Spleen (tissue), 11 donors: ENCODE measurements at regions not wholly inside any gene's neighbourhood (a gene's known extent, or its start where the extent isn't known, plus 50 kb on each side); places are given as distances from the start of the nearest gene placed in this dataset.

ENCODE experiments used
- DNase-seq: peaks from one replicate; pipeline ENCODE4 v3.0.0-alpha.2; 2020
- H3K27ac ChIP-seq, 8 donors: fragments of 200-600 bp; sonication (generic) in 7 of 8; 1 replicate in 4 of 8; 2 replicates in 4 of 8; pipeline versions ENCODE4 v1.5.0 to v1.8.0; 2016 to 2021; ENCODE audit warnings: inconsistent platforms in 4 of 8, mild to moderate bottlenecking in 4 of 8, moderate library complexity in 1 of 8
- H3K27me3 ChIP-seq, 7 donors: fragments of 200-600 bp; sonication (generic) in 6 of 7; replicated peaks in 1 of 7; 1 replicate in 4 of 7; 2 replicates in 3 of 7; pipeline versions ENCODE4 v1.5.0 to v1.8.0; 2016 to 2021; ENCODE audit warnings: inconsistent platforms in 3 of 7, mild to moderate bottlenecking in 1 of 7
- H3K36me3 ChIP-seq, 6 donors: fragments of 200-600 bp; sonication (generic) in 5 of 6; 1 replicate in 4 of 6; 2 replicates in 2 of 6; pipeline versions ENCODE4 v1.5.0 to v1.8.0; 2016 to 2021; ENCODE audit warnings: inconsistent platforms in 2 of 6
- H3K4me1 ChIP-seq, 6 donors: fragments of 200-600 bp; sonication (generic) in 5 of 6; 1 replicate in 3 of 6; 2 replicates in 3 of 6; pipeline versions ENCODE4 v1.5.0 to v1.8.0; 2016 to 2021; ENCODE audit warnings: inconsistent platforms in 3 of 6
- H3K4me3 ChIP-seq, 8 donors: fragments of 200-600 bp; sonication (generic) in 7 of 8; 1 replicate in 4 of 8; 2 replicates in 4 of 8; pipeline versions ENCODE4 v1.5.0 to v1.8.0; 2016 to 2021; ENCODE audit warnings: inconsistent platforms in 4 of 8, mild to moderate bottlenecking in 4 of 8, moderate library complexity in 2 of 8
- H3K9me3 ChIP-seq, 8 donors: fragments of 200-600 bp; sonication (generic) in 7 of 8; 1 replicate in 4 of 8; 2 replicates in 4 of 8; pipeline versions ENCODE4 v1.5.0 to v1.8.0; 2016 to 2021; ENCODE audit warnings: inconsistent platforms in 4 of 8
- POLR2A ChIP-seq, 3 donors: fragments of 450-650 bp; IDR thresholded peaks; one replicate each; pipeline ENCODE4 v1.5.1; 2017; ENCODE audit warnings: antibody characterized with exemption in 3 of 3, mild to moderate bottlenecking in 1 of 3
- POLR2AphosphoS5 ChIP-seq, 3 donors: sonication (generic); formaldehyde crosslinking; IDR thresholded peaks; one replicate each; pipeline ENCODE4 v1.5.1; 2017; ENCODE audit warnings: antibody characterized with exemption in 3 of 3
- WGBS, 5 donors: extraction: QIAGEN DNeasy Blood & Tissue Kit in 3 of 5; methylation state at CpG; one replicate each; pipeline versions ENCODE4 v1.1.5 to v1.1.7; 2013 to 2018; 5-methylcytosine and 5-hydroxymethylcytosine counted together
- intact Hi-C: fragments of 100-400 bp; cut with DNase I; formaldehyde crosslinking; loops from one replicate; pipeline ENCODE4 v1.15.0; 2023; ENCODE audit warnings: low total_unique reads
- TF ChIP-seq, protein P1 (sequence below), 11 experiments: fragments of 200-600 bp in 7 of 11; fragments of 450-650 bp in 4 of 11; sonication (generic) in 4 of 11; IDR thresholded peaks in 8 of 11; conservative IDR thresholded peaks in 3 of 11; 1 replicate in 7 of 11; 2 replicates in 4 of 11; pipeline versions ENCODE4 v1.4.0 to v1.8.0; 2016 to 2021; ENCODE audit warnings: antibody characterized with exemption in 11 of 11, inconsistent platforms in 4 of 11, mild to moderate bottlenecking in 1 of 11
- donor health status: healthy with polysubstance abuse.
- donor health status: DM: no; HTN: no; CAD: no; lungs with moderate emphysema.
- donor health status: DM: no; HTN: no; CAD: no.
- donor health status: Bipolar disorder and iron deficiency.
- donor health status: healthy.
- donor health status: DM: no; HTN: no; CAD: no.
- donor health status: DM: yes; HTN: yes; CAD: no.

DNA sequence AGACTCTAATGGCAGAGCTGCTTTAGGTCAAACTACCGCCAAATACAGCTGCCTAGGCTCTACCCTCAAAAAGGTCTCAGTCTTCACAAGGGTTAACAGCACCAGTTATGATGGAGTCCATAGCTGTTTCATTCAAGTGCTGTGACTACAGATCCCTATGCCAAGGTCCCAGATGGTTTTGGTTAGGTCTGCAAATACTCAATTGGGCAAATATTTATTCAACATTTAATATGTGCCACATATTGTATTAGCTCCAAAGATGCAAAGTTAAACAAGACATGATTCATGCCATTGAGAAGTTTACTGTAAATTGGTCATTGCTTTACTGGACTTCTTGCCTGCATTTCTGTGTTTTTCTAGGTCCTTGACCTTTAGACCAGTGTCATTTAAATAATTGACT is 55.8 kb upstream of the TFAP2D start:
- H3K4me1 ChIP-seq: no peaks in the 10 kb centered on the region
- TF ChIP-seq POLR2A (IDR thresholded peaks at IDR 0.05): no peak
- TF ChIP-seq, protein P1, sequence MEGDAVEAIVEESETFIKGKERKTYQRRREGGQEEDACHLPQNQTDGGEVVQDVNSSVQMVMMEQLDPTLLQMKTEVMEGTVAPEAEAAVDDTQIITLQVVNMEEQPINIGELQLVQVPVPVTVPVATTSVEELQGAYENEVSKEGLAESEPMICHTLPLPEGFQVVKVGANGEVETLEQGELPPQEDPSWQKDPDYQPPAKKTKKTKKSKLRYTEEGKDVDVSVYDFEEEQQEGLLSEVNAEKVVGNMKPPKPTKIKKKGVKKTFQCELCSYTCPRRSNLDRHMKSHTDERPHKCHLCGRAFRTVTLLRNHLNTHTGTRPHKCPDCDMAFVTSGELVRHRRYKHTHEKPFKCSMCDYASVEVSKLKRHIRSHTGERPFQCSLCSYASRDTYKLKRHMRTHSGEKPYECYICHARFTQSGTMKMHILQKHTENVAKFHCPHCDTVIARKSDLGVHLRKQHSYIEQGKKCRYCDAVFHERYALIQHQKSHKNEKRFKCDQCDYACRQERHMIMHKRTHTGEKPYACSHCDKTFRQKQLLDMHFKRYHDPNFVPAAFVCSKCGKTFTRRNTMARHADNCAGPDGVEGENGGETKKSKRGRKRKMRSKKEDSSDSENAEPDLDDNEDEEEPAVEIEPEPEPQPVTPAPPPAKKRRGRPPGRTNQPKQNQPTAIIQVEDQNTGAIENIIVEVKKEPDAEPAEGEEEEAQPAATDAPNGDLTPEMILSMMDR (IDR thresholded peaks at IDR 0.05 in 8 of 11, conservative IDR thresholded peaks at IDR 0.05 in 3 of 11): no peak
- TF ChIP-seq POLR2AphosphoS5 (IDR thresholded peaks at IDR 0.05): no peak
- no peaks in the 10 kb centered on the region for H3K9me3 ChIP-seq
- no peak overlapping the region for H3K4me3 ChIP-seq
- no peaks in the 10 kb centered on the region for H3K36me3 ChIP-seq
- intact Hi-C loops: no loop called here
- WGBS, 5 donors: 74 to 94% (median 79%) methylated on average over 1 of the region's 1 CpG
- no peaks in the 10 kb centered on the region for H3K27me3 ChIP-seq
- no peak overlapping the region for H3K27ac ChIP-seq
- DNase-seq: no peak

DNA sequence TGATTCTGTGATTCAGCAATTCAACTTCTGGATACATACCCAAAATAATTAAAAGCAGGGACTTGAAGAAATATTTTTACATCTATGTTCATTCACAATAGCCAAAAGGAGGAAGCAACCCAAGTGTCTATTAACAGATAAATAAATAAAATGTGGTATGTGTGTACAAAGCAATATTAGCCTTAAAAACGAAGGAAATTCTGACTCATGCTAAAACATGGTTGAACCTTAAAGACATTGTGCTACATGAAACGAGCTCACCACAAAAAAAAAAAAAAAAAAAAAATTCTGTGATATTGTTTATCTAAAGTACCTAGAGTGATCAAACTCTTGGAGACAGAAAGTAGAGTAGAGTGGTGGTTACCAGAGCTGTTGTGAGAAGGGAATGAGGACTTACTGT is 54.8 kb upstream of the TFAP2D start:
- no peak for DNase-seq

DNA sequence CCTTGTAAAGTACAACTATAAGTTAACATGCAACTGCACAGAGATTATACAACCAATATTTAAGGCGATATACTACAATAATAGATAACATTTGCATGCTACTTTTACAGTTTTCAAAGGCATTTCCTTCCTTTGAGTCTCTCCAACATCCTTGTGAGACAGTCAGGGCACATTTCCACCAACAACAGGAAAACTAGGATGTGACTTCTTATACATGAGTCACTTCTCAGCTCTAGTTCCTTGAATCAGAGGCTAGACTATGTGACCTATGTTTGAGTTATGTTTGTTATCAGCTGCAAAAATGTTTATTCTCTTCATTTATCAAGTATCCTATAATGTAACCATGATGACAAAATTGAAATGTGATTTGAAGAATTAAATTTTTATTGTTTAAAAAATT is 51.7 kb upstream of the TFAP2D start:
- DNase-seq: no peak
- no peak for TF ChIP-seq POLR2A (IDR thresholded peaks at IDR 0.05)
- TF ChIP-seq, protein P1 (IDR thresholded peaks at IDR 0.05 in 8 of 11, conservative IDR thresholded peaks at IDR 0.05 in 3 of 11): no peak
- TF ChIP-seq POLR2AphosphoS5 (IDR thresholded peaks at IDR 0.05): no peak
- 51 to 77% (median 64%) methylated on average over 1 of the region's 1 CpG for WGBS, 5 donors

More for the DNA sequence above, 54.8 kb upstream of the TFAP2D start:
- Histone ChIP-seq H3K36me3 (no peaks in the 10 kb centered on the region), H3K27ac (no peak overlapping the region), H3K4me1 (no peaks in the 10 kb centered on the region), H3K27me3 (no peaks in the 10 kb centered on the region), H3K9me3 (no peaks in the 10 kb centered on the region), H3K4me3 (no peak overlapping the region)
- WGBS, 5 donors: 50 to 66% (median 60%) methylated on average over 2 of the region's 2 CpGs
- intact Hi-C loops: no loop called here
- TF ChIP-seq POLR2AphosphoS5 (IDR thresholded peaks at IDR 0.05): no peak
- TF ChIP-seq POLR2A (IDR thresholded peaks at IDR 0.05): no peak
- TF ChIP-seq, protein P1 (IDR thresholded peaks at IDR 0.05 in 8 of 11, conservative IDR thresholded peaks at IDR 0.05 in 3 of 11): no peak

More for the DNA sequence above, 51.7 kb upstream of the TFAP2D start:
- intact Hi-C loops: no loop called here
- Histone ChIP-seq H3K27ac (no peak overlapping the region), H3K27me3 (no peaks in the 10 kb centered on the region), H3K9me3 (no peaks in the 10 kb centered on the region), H3K4me1 (no peaks in the 10 kb centered on the region), H3K36me3 (no peaks in the 10 kb centered on the region), H3K4me3 (no peak overlapping the region)
